H9 (cell line): ENCODE measurements at regions not wholly inside any gene's neighbourhood (a gene's known extent, or its start where the extent isn't known, plus 50 kb on each side); places are given as distances from the start of the nearest gene placed in this dataset.

ENCODE experiments used
- DNase-seq: peaks from one replicate; pipeline ENCODE4 v3.0.0-alpha.2; 2017
- H2AFZ ChIP-seq: one replicate; pipeline ENCODE4 v1.6.1; 2013; ENCODE audit warnings: mild to moderate bottlenecking, low read length, control low read depth, moderate library complexity
- H2AK5ac ChIP-seq: 2 replicates; pipeline ENCODE4 v1.6.1; 2013; ENCODE audit warnings: low read length, control low read depth, mixed read lengths; ENCODE audit not compliant: insufficient read length
- H2BK120ac ChIP-seq: one replicate; pipeline ENCODE4 v1.6.1; 2013; ENCODE audit warnings: low read depth, mild to moderate bottlenecking, low read length, control low read depth, inconsistent platforms; ENCODE audit not compliant: poor library complexity, severe bottlenecking
- H2BK12ac ChIP-seq: 2 replicates; pipeline ENCODE4 v1.6.1; 2013; ENCODE audit warnings: low read length, control low read depth, mixed read lengths, low read depth; ENCODE audit not compliant: insufficient read length
- H2BK15ac ChIP-seq: 2 replicates; pipeline ENCODE4 v1.6.1; 2013; ENCODE audit warnings: low read depth, low read length, control low read depth
- H2BK20ac ChIP-seq: one replicate; pipeline ENCODE4 v1.6.1; 2013; ENCODE audit warnings: low read depth, mild to moderate bottlenecking, low read length, control low read depth, inconsistent platforms; ENCODE audit not compliant: poor library complexity, severe bottlenecking
- H2BK5ac ChIP-seq: 2 replicates; pipeline ENCODE4 v1.6.1; 2013; ENCODE audit warnings: low read length, control low read depth, mixed read lengths; ENCODE audit not compliant: insufficient read length
- H3K14ac ChIP-seq: 2 replicates; pipeline ENCODE4 v1.6.1; 2013; ENCODE audit warnings: low read length, control low read depth; ENCODE audit not compliant: insufficient read depth
- H3K18ac ChIP-seq: 2 replicates; pipeline ENCODE4 v1.6.1; 2013; ENCODE audit warnings: low read depth, mild to moderate bottlenecking, mixed read lengths, low read length, control low read depth; ENCODE audit not compliant: insufficient read length
- H3K23ac ChIP-seq: 2 replicates; pipeline ENCODE4 v1.6.1; 2013; ENCODE audit warnings: low read length, control low read depth, mixed read lengths, low read depth; ENCODE audit not compliant: insufficient read length
- H3K23me2 ChIP-seq: 2 replicates; pipeline ENCODE4 v1.6.1; 2013; ENCODE audit warnings: low read depth, mild to moderate bottlenecking, mixed read lengths, low read length, control low read depth; ENCODE audit not compliant: insufficient read length, poor library complexity, severe bottlenecking
- H3K27ac ChIP-seq: 2 replicates; pipeline ENCODE4 v1.5.1; 2013; ENCODE audit warnings: low read length, control low read depth, mixed read lengths, low read depth; ENCODE audit not compliant: insufficient read length
- H3K27me3 ChIP-seq: 2 replicates; pipeline ENCODE4 v1.6.1; 2013; ENCODE audit warnings: low read length, control low read depth, inconsistent platforms; ENCODE audit not compliant: insufficient read depth
- H3K4ac ChIP-seq: 2 replicates; pipeline ENCODE4 v1.6.1; 2013; ENCODE audit warnings: low read depth, mild to moderate bottlenecking, control low read depth, inconsistent platforms, low read length, moderate library complexity
- H3K4me1 ChIP-seq: 2 replicates; pipeline ENCODE4 v1.6.1; 2013; ENCODE audit warnings: low read length, control low read depth, inconsistent platforms; ENCODE audit not compliant: insufficient read depth
- H3K4me2 ChIP-seq: 2 replicates; pipeline ENCODE4 v1.6.1; 2013; ENCODE audit warnings: low read length, control low read depth, mixed read lengths; ENCODE audit not compliant: insufficient read length, insufficient read depth
- H3K56ac ChIP-seq: 2 replicates; pipeline ENCODE4 v1.6.1; 2013; ENCODE audit warnings: low read depth, mild to moderate bottlenecking, mixed read lengths, low read length, control low read depth; ENCODE audit not compliant: insufficient read length
- H3K79me1 ChIP-seq: 2 replicates; pipeline ENCODE4 v1.6.1; 2013; ENCODE audit warnings: low read depth, mild to moderate bottlenecking, moderate library complexity, low read length, control low read depth, inconsistent platforms; ENCODE audit not compliant: insufficient read depth, poor library complexity, severe bottlenecking
- H3K79me2 ChIP-seq: 2 replicates; pipeline ENCODE4 v1.6.1; 2013; ENCODE audit warnings: low read length, control low read depth, inconsistent platforms; ENCODE audit not compliant: insufficient read depth
- H3K9ac ChIP-seq: 2 replicates; pipeline ENCODE4 v1.6.1; 2013; ENCODE audit warnings: low read length, control low read depth, mixed read lengths; ENCODE audit not compliant: insufficient read length; ENCODE audit errors: extremely low read depth
- H3K9me3 ChIP-seq: one replicate; pipeline ENCODE4 v1.6.1; 2013; ENCODE audit warnings: low read depth, low read length, inconsistent platforms; ENCODE audit not compliant: control insufficient read depth
- H3T11ph ChIP-seq: one replicate; pipeline ENCODE4 v1.6.1; 2013; ENCODE audit warnings: mild to moderate bottlenecking, low read length, control low read depth, inconsistent platforms
- H4K20me1 ChIP-seq: one replicate; pipeline ENCODE4 v1.6.1; 2013; ENCODE audit not compliant: control insufficient read depth, insufficient read length, insufficient read depth
- H4K5ac ChIP-seq: 2 replicates; pipeline ENCODE4 v1.6.1; 2013; ENCODE audit warnings: low read depth, mild to moderate bottlenecking, mixed read lengths, low read length, control low read depth; ENCODE audit not compliant: insufficient read length
- H4K8ac ChIP-seq: replicated peaks from 2 replicates; pipeline ENCODE4 v1.6.1; 2013; ENCODE audit warnings: low read length, control low read depth, mixed read lengths, low read depth; ENCODE audit not compliant: insufficient read length
- H4K91ac ChIP-seq: 2 replicates; pipeline ENCODE4 v1.6.1; 2013; ENCODE audit warnings: low read depth, mild to moderate bottlenecking, moderate library complexity, mixed read lengths, low read length, control low read depth; ENCODE audit not compliant: insufficient read length
- H3K27ac Mint-ChIP-seq, 3 experiments: 2 replicates in 2 of 3; 3 replicates in 1 of 3; pipeline ENCODE4 v1.8.0; 2020 to 2021; ENCODE audit warnings: mixed read lengths in 3 of 3, mild to moderate bottlenecking in 1 of 3, moderate library complexity in 1 of 3
- H3K27me3 Mint-ChIP-seq: 2 replicates; pipeline ENCODE4 v1.8.0; 2021; ENCODE audit warnings: low read depth, mild to moderate bottlenecking, moderate library complexity, mixed read lengths
- H3K36me3 Mint-ChIP-seq, 3 experiments: 2 replicates in 2 of 3; 3 replicates in 1 of 3; pipeline ENCODE4 v1.8.0; 2020 to 2021; ENCODE audit warnings: low read depth in 3 of 3, mixed read lengths in 3 of 3; ENCODE audit not compliant: insufficient read depth in 1 of 3
- H3K4me1 Mint-ChIP-seq, 2 experiments: 2 replicates each; pipeline ENCODE4 v1.8.0; 2020; ENCODE audit warnings: mixed read lengths in 2 of 2
- H3K4me3 Mint-ChIP-seq, 2 experiments: 2 replicates in 1 of 2; 3 replicates in 1 of 2; pipeline ENCODE4 v1.8.0; 2020 to 2021; ENCODE audit warnings: mild to moderate bottlenecking in 2 of 2, mixed read lengths in 2 of 2, moderate library complexity in 1 of 2
- H3K9me3 Mint-ChIP-seq, 2 experiments: 2 replicates in 1 of 2; 3 replicates in 1 of 2; pipeline ENCODE4 v1.8.0; 2020; ENCODE audit warnings: mild to moderate bottlenecking in 2 of 2, mixed read lengths in 2 of 2, moderate library complexity in 1 of 2
- CTCF ChIP-seq: fragments of 200-600 bp; sonication (generic); conservative IDR thresholded peaks from 3 replicates; pipeline ENCODE4 v1.8.0; 2021; ENCODE audit warnings: antibody characterized with exemption, mild to moderate bottlenecking
- WGBS: extraction: QIAGEN DNeasy Blood & Tissue Kit; methylation state at CpG from one replicate; pipeline ENCODE4 v1.1.7; 2013; ENCODE audit warnings: missing lambda C conversion rate, low lambda C conversion rate, mixed read lengths; ENCODE audit not compliant: insufficient read length; ENCODE audit errors: extremely low coverage; 5-methylcytosine and 5-hydroxymethylcytosine counted together

DNA sequence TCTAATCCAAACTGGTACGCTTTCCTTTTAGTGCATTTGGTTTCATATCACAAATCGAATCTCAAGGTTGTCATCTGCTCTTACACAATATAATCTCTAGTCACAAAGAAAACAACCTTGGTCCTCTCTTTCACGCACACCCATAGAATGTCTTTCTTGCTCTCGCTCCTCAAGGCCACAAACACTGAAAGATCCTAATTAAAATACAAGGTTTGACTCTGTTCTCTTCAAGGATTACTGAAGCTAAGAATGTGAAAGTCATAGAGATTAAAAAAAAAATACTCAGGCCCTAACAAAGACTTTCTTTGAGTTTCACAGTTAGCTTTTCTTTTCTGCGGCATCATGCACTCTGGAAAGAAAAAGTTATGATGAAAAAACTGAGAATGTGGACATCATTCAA, 891.5 kb downstream of the EFNB2 start:
- Mint-ChIP-seq H3K27ac (no peak overlapping the region; a peak in 1 of 7 replicates), H3K4me1 (0 out of 4 replicates have a peak, but pooled peaks cover 0 to 2% of the 10 kb centered on the region in 2 experiments), H3K9me3 (peaks cover 8 to 9% of the 10 kb centered on the region in 2 experiments), H3K4me3 (no peak overlapping the region), H3K36me3 (peaks cover 0 to 11% (median 4%) of the 10 kb centered on the region in 3 experiments; a peak in 4 of 7 replicates), H3K27me3 (no peaks in the 10 kb centered on the region)
- Histone ChIP-seq H2BK120ac (no peak overlapping the region), H3K14ac (no peak overlapping the region), H4K5ac (no peak overlapping the region), H4K20me1 (no peaks in the 10 kb centered on the region), H4K91ac (no peak overlapping the region), H4K8ac (no peak overlapping the region), H3K4me2 (no peak overlapping the region), H3K23me2 (no peaks in the 10 kb centered on the region), H3K4me1 (no peaks in the 10 kb centered on the region), H3T11ph (no peak overlapping the region), H2BK5ac (no peak overlapping the region), H3K9me3 (no peaks in the 10 kb centered on the region), H3K9ac (no peak overlapping the region), H2BK15ac (no peak overlapping the region), H3K56ac (no peak overlapping the region), H3K79me2 (no peaks in the 10 kb centered on the region), H3K79me1 (no peaks in the 10 kb centered on the region), H3K18ac (no peak overlapping the region), H2AFZ (no peak overlapping the region), H3K23ac (no peak overlapping the region), H3K27me3 (no peaks in the 10 kb centered on the region), H3K27ac (no peak overlapping the region), H2BK12ac (no peak overlapping the region), H2BK20ac (no peak overlapping the region), H2AK5ac (no peak overlapping the region), H3K4ac (no peak overlapping the region)
- TF ChIP-seq CTCF: no peak
- WGBS: no CpG with 5 or more reads among the region's 5 CpGs
- no peak for DNase-seq
